Gastroesophageal sphincter (tissue), 3 donors: ENCODE measurements at regions not wholly inside any gene's neighbourhood (a gene's known extent, or its start where the extent isn't known, plus 50 kb on each side); places are given as distances from the start of the nearest gene placed in this dataset.

Source experiments
- POLR2A ChIP-seq, 2 donors: fragments of 450-650 bp; IDR thresholded peaks; one replicate each; pipeline ENCODE4 v1.6.1; 2017; ENCODE audit warnings: antibody characterized with exemption in 2 of 2, mild to moderate bottlenecking in 2 of 2, moderate library complexity in 1 of 2
- TF ChIP-seq, protein P1 (sequence below), 4 experiments: fragments of 200-600 bp in 2 of 4; fragments of 450-650 bp in 2 of 4; sonication (generic) in 1 of 4; IDR thresholded peaks; one replicate each; pipeline ENCODE4 v1.5.1; 2017 to 2019; ENCODE audit warnings: antibody characterized with exemption in 4 of 4, mild to moderate bottlenecking in 2 of 4, moderate library complexity in 2 of 4

DNA sequence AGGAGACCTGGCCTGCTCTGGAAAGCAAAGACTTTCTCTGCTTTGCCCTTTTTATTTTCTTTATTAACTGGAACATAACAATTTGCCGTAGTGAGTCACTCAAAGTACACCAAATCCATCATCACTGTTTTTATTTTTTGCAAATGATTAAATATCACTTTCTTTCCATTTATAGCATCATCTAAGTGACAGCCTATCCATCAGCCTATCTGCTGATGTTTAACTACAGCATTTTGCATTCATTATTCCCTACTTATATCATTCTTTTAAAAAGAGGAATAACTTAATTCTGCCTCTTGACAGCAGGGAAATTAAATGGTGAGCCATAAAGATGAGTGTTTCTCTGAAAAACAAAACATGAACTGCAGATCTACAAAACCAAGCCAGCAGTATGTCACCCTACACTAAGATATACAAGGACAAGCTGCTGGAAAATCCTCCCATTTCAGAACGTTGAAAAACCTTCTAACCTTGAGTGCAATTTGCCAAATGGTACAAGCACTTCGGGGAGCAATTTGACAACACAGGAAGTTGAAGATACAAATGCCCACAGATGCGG, 821.3 kb upstream of the TMEM132C start:
- TF ChIP-seq, protein P1, sequence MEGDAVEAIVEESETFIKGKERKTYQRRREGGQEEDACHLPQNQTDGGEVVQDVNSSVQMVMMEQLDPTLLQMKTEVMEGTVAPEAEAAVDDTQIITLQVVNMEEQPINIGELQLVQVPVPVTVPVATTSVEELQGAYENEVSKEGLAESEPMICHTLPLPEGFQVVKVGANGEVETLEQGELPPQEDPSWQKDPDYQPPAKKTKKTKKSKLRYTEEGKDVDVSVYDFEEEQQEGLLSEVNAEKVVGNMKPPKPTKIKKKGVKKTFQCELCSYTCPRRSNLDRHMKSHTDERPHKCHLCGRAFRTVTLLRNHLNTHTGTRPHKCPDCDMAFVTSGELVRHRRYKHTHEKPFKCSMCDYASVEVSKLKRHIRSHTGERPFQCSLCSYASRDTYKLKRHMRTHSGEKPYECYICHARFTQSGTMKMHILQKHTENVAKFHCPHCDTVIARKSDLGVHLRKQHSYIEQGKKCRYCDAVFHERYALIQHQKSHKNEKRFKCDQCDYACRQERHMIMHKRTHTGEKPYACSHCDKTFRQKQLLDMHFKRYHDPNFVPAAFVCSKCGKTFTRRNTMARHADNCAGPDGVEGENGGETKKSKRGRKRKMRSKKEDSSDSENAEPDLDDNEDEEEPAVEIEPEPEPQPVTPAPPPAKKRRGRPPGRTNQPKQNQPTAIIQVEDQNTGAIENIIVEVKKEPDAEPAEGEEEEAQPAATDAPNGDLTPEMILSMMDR (IDR thresholded peaks at IDR 0.05), result no peak
- TF ChIP-seq POLR2A (IDR thresholded peaks at IDR 0.05), result no peak
